Subcutaneous abdominal adipose tissue (tissue), 5 donors: ENCODE measurements at regions not wholly inside any gene's neighbourhood (a gene's known extent, or its start where the extent isn't known, plus 50 kb on each side); places are given as distances from the start of the nearest gene placed in this dataset.

ENCODE experiments used
- H3K27ac ChIP-seq: one replicate; pipeline ENCODE4 v1.7.0; 2013; ENCODE audit warnings: low read depth, mild to moderate bottlenecking, inconsistent platforms, low read length, moderate library complexity
- H3K27me3 ChIP-seq, 5 donors: one replicate each; pipeline ENCODE4 v1.7.0; 2013; ENCODE audit warnings: low read length in 5 of 5, inconsistent platforms in 1 of 5; ENCODE audit not compliant: control insufficient read depth in 5 of 5, insufficient read depth in 4 of 5
- H3K36me3 ChIP-seq, 5 donors: one replicate each; pipeline ENCODE4 v1.7.0; 2013; ENCODE audit warnings: low read length in 5 of 5; ENCODE audit not compliant: control insufficient read depth in 5 of 5, insufficient read depth in 5 of 5
- H3K4me1 ChIP-seq, 5 donors: one replicate each; pipeline ENCODE4 v1.7.0; 2013; ENCODE audit warnings: low read length in 5 of 5, mild to moderate bottlenecking in 3 of 5, moderate library complexity in 1 of 5; ENCODE audit not compliant: control insufficient read depth in 5 of 5, insufficient read depth in 5 of 5
- H3K4me3 ChIP-seq, 5 donors: one replicate each; pipeline ENCODE4 v1.7.0; 2013; ENCODE audit warnings: low read length in 5 of 5, low read depth in 1 of 5
- H3K9ac ChIP-seq, 5 donors: one replicate each; pipeline ENCODE4 v1.7.0; 2013; ENCODE audit warnings: low read length in 5 of 5, mild to moderate bottlenecking in 4 of 5, moderate library complexity in 3 of 5
- H3K9me3 ChIP-seq, 5 donors: one replicate each; pipeline ENCODE4 v1.7.0; 2013; ENCODE audit warnings: low read length in 5 of 5; ENCODE audit not compliant: control insufficient read depth in 5 of 5
- donor health status: healthy.
- donor health status: healthy.
- donor health status: healthy.
- donor health status: healthy.
- donor health status: healthy.

GRCh38 chrX:116897526-116897925, 434.8 kb upstream of the CT83 start:
- Histone ChIP-seq H3K9ac (no peak overlapping the region), H3K4me3 (no peak overlapping the region)

DNA sequence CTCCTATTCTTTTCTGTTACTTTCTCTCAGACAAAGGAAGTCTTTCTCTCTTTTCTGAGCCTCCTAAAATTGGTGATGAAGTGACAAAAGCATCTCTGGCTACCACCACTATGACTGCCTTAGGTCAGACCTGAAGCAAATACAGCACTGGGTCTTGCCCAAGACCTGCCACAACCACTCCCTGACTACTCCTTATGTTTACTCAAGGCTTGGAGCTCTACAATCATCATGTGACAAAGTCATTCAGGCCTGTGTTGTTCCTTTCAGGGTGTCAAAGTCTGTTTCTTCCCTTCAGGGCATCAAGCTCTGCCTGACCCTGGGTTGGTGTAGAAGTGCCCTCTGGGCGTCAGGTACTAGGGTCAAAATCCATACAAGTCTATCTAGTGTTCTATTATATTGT, 419.2 kb upstream of the CT83 start:
- H3K4me3 ChIP-seq, result no peak overlapping the region
- no peak overlapping the region for H3K9ac ChIP-seq

More at GRCh38 chrX:116897526-116897925, 434.8 kb upstream of the CT83 start:
- no peaks in the 10 kb centered on the region for H3K27me3 ChIP-seq
- peaks cover 0 to 12% (median 7%) of the 10 kb centered on the region in 5 donors for H3K9me3 ChIP-seq
- no peaks in the 10 kb centered on the region for H3K36me3 ChIP-seq
- no peaks in the 10 kb centered on the region for H3K4me1 ChIP-seq
- no peak overlapping the region for H3K27ac ChIP-seq

GRCh38 chrX:116873671-116874070, 410.9 kb upstream of the CT83 start:
- H3K36me3 ChIP-seq, result no peaks in the 10 kb centered on the region
- H3K9me3 ChIP-seq, result no peaks in the 10 kb centered on the region
- no peaks in the 10 kb centered on the region for H3K27me3 ChIP-seq
- H3K4me3 ChIP-seq, result no peak overlapping the region
- H3K9ac ChIP-seq, result no peak overlapping the region
- no peaks in the 10 kb centered on the region for H3K4me1 ChIP-seq
- no peak overlapping the region for H3K27ac ChIP-seq

More for the DNA sequence above, 419.2 kb upstream of the CT83 start:
- H3K9me3 ChIP-seq, result peaks cover 0 to 15% (median 6%) of the 10 kb centered on the region in 5 donors
- no peaks in the 10 kb centered on the region for H3K4me1 ChIP-seq
- no peaks in the 10 kb centered on the region for H3K36me3 ChIP-seq
- H3K27ac ChIP-seq, result no peak overlapping the region
- no peaks in the 10 kb centered on the region for H3K27me3 ChIP-seq

- Histone ChIP-seq H3K9me3 (no peaks in the 10 kb centered on the region), H3K27ac (no peak overlapping the region), H3K4me1 (no peaks in the 10 kb centered on the region), H3K4me3 (no peak overlapping the region), H3K9ac (no peak overlapping the region), H3K27me3 (peaks cover 0 to 3% (median 0%) of the 10 kb centered on the region in 5 donors), H3K36me3 (no peaks in the 10 kb centered on the region)
Measured at GRCh38 chrX:116872931-116873330, 410.2 kb upstream of the CT83 start.

DNA sequence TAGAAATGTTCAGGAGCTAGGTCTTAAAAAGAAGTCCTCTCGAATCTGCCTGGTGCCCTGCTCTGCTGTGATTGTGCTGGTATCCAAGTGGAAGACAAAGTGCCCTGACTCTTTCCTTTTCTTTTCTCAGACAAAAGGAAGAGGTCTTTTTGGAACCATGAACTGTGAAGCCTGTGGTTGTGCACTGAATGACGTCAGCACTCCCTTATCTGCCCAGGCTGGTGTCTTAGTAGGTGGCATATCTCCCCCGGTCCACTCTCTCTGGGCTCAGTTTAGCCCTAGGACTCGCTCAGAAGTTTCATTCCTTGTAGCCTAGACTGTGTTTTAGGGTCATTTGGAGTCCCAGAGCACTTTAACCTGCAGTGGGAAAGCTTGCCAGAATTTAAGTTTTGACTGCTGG, 400.3 kb upstream of the CT83 start:
- no peak overlapping the region for H3K9ac ChIP-seq
- no peaks in the 10 kb centered on the region for H3K9me3 ChIP-seq
- H3K27me3 ChIP-seq, result no peaks in the 10 kb centered on the region
- H3K4me1 ChIP-seq, result no peaks in the 10 kb centered on the region
- H3K4me3 ChIP-seq, result no peak overlapping the region
- no peaks in the 10 kb centered on the region for H3K36me3 ChIP-seq
- no peak overlapping the region for H3K27ac ChIP-seq

- no peaks in the 10 kb centered on the region for H3K36me3 ChIP-seq
Measured at GRCh38 chrX:116862340-116862739, 399.6 kb upstream of the CT83 start.

GRCh38 chrX:116841290-116841689, 378.5 kb upstream of the CT83 start:
- H3K4me1 ChIP-seq, result no peaks in the 10 kb centered on the region
- H3K27me3 ChIP-seq, result no peaks in the 10 kb centered on the region
- peaks cover 0 to 4% (median 0%) of the 10 kb centered on the region in 5 donors for H3K9me3 ChIP-seq
- H3K36me3 ChIP-seq, result no peaks in the 10 kb centered on the region
- no peak overlapping the region for H3K4me3 ChIP-seq
- no peak overlapping the region for H3K27ac ChIP-seq
- H3K9ac ChIP-seq, result no peak overlapping the region

More at GRCh38 chrX:116862340-116862739, 399.6 kb upstream of the CT83 start:
- Histone ChIP-seq H3K9me3 (no peaks in the 10 kb centered on the region), H3K9ac (no peak overlapping the region), H3K4me3 (no peak overlapping the region), H3K4me1 (no peaks in the 10 kb centered on the region), H3K27me3 (no peaks in the 10 kb centered on the region), H3K27ac (no peak overlapping the region)

DNA sequence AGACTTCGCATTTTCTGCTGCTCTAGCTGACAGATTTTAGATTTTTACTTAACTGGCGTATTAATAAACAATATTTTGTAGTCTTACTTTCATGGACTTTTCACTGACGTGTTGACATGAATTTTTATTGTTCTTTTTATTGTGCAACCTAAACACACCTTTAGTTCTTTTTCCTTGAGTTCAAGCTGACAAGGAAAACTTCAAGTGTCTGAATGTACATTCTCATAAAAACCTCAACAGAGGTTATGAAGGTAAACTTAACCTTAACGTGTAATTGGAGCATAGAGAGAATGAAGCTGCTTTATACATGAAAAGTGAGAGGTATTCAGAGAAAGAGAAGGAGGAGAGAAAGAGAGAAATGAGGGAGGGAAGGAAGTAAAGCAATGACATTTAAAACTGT, 364.3 kb upstream of the CT83 start:
- no peak overlapping the region for H3K9ac ChIP-seq

GRCh38 chrX:116824785-116825184, 362.0 kb upstream of the CT83 start:
- Histone ChIP-seq H3K36me3 (no peaks in the 10 kb centered on the region), H3K4me3 (no peak overlapping the region), H3K27ac (no peak overlapping the region), H3K4me1 (no peaks in the 10 kb centered on the region), H3K9me3 (no peaks in the 10 kb centered on the region), H3K27me3 (no peaks in the 10 kb centered on the region), H3K9ac (no peak overlapping the region)

More for the DNA sequence above, 364.3 kb upstream of the CT83 start:
- Histone ChIP-seq H3K36me3 (no peaks in the 10 kb centered on the region), H3K4me1 (no peaks in the 10 kb centered on the region), H3K9me3 (no peaks in the 10 kb centered on the region), H3K4me3 (no peak overlapping the region), H3K27me3 (no peaks in the 10 kb centered on the region), H3K27ac (no peak overlapping the region)

GRCh38 chrX:116823677-116824076, 360.9 kb upstream of the CT83 start:
- no peaks in the 10 kb centered on the region for H3K36me3 ChIP-seq
- H3K4me1 ChIP-seq, result no peaks in the 10 kb centered on the region
- no peaks in the 10 kb centered on the region for H3K27me3 ChIP-seq
- no peak overlapping the region for H3K4me3 ChIP-seq
- H3K9me3 ChIP-seq, result no peaks in the 10 kb centered on the region
- H3K9ac ChIP-seq, result no peak overlapping the region
- H3K27ac ChIP-seq, result no peak overlapping the region

- Histone ChIP-seq H3K4me1 (no peaks in the 10 kb centered on the region), H3K4me3 (no peak overlapping the region), H3K27me3 (peaks cover 0 to 3% (median 0%) of the 10 kb centered on the region in 5 donors), H3K36me3 (no peaks in the 10 kb centered on the region), H3K9ac (no peak overlapping the region), H3K9me3 (no peaks in the 10 kb centered on the region), H3K27ac (no peak overlapping the region)
Measured at GRCh38 chrX:116806288-116806802, 343.6 kb upstream of the CT83 start.
